AG20443 (cell line): ENCODE measurements at regions not wholly inside any gene's neighbourhood (a gene's known extent, or its start where the extent isn't known, plus 50 kb on each side); places are given as distances from the start of the nearest gene placed in this dataset.

Experiments used
- DNase-seq: peaks from one replicate; pipeline ENCODE4 v3.0.0; 2012; ENCODE audit warnings: low spot score, mixed read lengths

GRCh38 chr18:45119876-45120275, 439.2 kb downstream of the SETBP1 start:
- no peak for DNase-seq

- no peak for DNase-seq
Observed at GRCh38 chr18:45121146-45121545, 440.5 kb downstream of the SETBP1 start.

GRCh38 chr18:45122506-45122905, 441.8 kb downstream of the SETBP1 start:
- DNase-seq: no peak

GRCh38 chr18:45127405-45127804, 446.7 kb downstream of the SETBP1 start:
- DNase-seq: no peak

GRCh38 chr18:45133276-45133675, 452.6 kb downstream of the SETBP1 start:
- DNase-seq: no peak

- DNase-seq: no peak
Observed at GRCh38 chr18:45136381-45137086, 455.8 kb downstream of the SETBP1 start.

GRCh38 chr18:45137087-45137419, 456.4 kb downstream of the SETBP1 start:
- no peak for DNase-seq

GRCh38 chr18:45139478-45139877, 458.8 kb downstream of the SETBP1 start:
- DNase-seq: no peak

- no peak for DNase-seq
Observed at GRCh38 chr18:45142868-45143267, 462.2 kb downstream of the SETBP1 start.

GRCh38 chr18:45149712-45150111, 465.6 kb upstream of the SLC14A2 start:
- no peak for DNase-seq

GRCh38 chr18:45151645-45152044, 463.6 kb upstream of the SLC14A2 start:
- no peak for DNase-seq

- no peak for DNase-seq
Observed at GRCh38 chr18:45155526-45155925, 459.8 kb upstream of the SLC14A2 start.

GRCh38 chr18:45156946-45157345, 458.3 kb upstream of the SLC14A2 start:
- DNase-seq: no peak

- DNase-seq: no peak
Observed at GRCh38 chr18:45157576-45157975, 457.7 kb upstream of the SLC14A2 start.

GRCh38 chr18:45161850-45162249, 453.4 kb upstream of the SLC14A2 start:
- no peak for DNase-seq

GRCh38 chr18:45163871-45164270, 451.4 kb upstream of the SLC14A2 start:
- no peak for DNase-seq

GRCh38 chr18:45164551-45164950, 450.7 kb upstream of the SLC14A2 start:
- DNase-seq: peak; percentile 47

- DNase-seq: no peak
Observed at GRCh38 chr18:45165176-45165713, 450.0 kb upstream of the SLC14A2 start.

GRCh38 chr18:45165871-45166270, 449.4 kb upstream of the SLC14A2 start:
- DNase-seq: no peak

GRCh38 chr18:45166341-45166835, 448.9 kb upstream of the SLC14A2 start:
- DNase-seq: peak; percentile 81

- peak; percentile 34 for DNase-seq
Observed at GRCh38 chr18:45166836-45167551, 448.3 kb upstream of the SLC14A2 start.

GRCh38 chr18:45167631-45168280, 447.5 kb upstream of the SLC14A2 start:
- DNase-seq: peak; percentile 34
